ENCODE measurements at regions not wholly inside any gene's neighbourhood (a gene's known extent, or its start where the extent isn't known, plus 50 kb on each side); places are given as distances from the start of the nearest gene placed in this dataset.

DNA sequence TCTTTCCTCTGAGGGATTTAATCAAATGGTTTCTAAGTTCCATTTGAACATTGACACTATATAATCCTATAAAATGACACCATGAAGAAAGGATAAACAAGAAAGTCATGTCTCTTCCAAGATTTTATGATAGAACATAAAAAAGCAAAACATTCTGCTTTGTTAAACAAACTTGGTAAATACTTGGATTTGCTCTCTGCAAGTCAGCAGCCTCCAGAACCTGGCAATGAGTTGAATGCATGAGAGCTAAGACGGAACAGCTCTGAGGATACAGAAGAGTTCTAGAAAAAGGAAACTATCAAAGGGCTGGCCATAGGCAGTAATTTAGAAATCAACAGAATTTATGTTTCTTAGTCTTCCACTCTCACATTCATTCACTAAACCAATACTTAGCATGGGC is 656.0 kb upstream of the ID4 start:
- TF ChIP-seq, protein P1, sequence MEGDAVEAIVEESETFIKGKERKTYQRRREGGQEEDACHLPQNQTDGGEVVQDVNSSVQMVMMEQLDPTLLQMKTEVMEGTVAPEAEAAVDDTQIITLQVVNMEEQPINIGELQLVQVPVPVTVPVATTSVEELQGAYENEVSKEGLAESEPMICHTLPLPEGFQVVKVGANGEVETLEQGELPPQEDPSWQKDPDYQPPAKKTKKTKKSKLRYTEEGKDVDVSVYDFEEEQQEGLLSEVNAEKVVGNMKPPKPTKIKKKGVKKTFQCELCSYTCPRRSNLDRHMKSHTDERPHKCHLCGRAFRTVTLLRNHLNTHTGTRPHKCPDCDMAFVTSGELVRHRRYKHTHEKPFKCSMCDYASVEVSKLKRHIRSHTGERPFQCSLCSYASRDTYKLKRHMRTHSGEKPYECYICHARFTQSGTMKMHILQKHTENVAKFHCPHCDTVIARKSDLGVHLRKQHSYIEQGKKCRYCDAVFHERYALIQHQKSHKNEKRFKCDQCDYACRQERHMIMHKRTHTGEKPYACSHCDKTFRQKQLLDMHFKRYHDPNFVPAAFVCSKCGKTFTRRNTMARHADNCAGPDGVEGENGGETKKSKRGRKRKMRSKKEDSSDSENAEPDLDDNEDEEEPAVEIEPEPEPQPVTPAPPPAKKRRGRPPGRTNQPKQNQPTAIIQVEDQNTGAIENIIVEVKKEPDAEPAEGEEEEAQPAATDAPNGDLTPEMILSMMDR (IDR thresholded peaks at IDR 0.05), result no peak
- TF ChIP-seq POLR2A (IDR thresholded peaks at IDR 0.05), result no peak
- no peak for TF ChIP-seq EP300 (IDR thresholded peaks at IDR 0.05)
